SU-DHL-6 (cell line): ENCODE measurements at regions not wholly inside any gene's neighbourhood (a gene's known extent, or its start where the extent isn't known, plus 50 kb on each side); places are given as distances from the start of the nearest gene placed in this dataset.

Source experiments
- H2AFZ ChIP-seq: fragments of 200-600 bp; sonication (generic); 2 replicates; pipeline ENCODE4 v1.6.1; 2014; ENCODE audit warnings: low read depth, mild to moderate bottlenecking, moderate library complexity, mixed read lengths, antibody characterized with exemption, low read length; ENCODE audit not compliant: severe bottlenecking
- H3F3A ChIP-seq: fragments of 200-600 bp; shearing (Covaris generic); 2 replicates; pipeline ENCODE4 v1.6.0; 2016; ENCODE audit warnings: antibody characterized with exemption, mild to moderate bottlenecking; ENCODE audit not compliant: insufficient read depth
- H3K27ac ChIP-seq: fragments of 200-600 bp; sonication (generic); 2 replicates; pipeline ENCODE4 v1.5.1; 2016; ENCODE audit warnings: low read depth, mild to moderate bottlenecking, low read length, moderate library complexity, mixed read lengths
- H3K27me3 ChIP-seq: fragments of 200-600 bp; sonication (generic), shearing (Covaris generic); 2 replicates; pipeline ENCODE4 v1.6.0; 2014; ENCODE audit warnings: mild to moderate bottlenecking, low read length
- H3K36me3 ChIP-seq: fragments of 200-600 bp; sonication (generic); 2 replicates; pipeline ENCODE4 v1.6.1; 2014; ENCODE audit warnings: mild to moderate bottlenecking, low read length, mixed read lengths
- H3K4me2 ChIP-seq: fragments of 300-600, 200-600 bp; shearing (Covaris generic), sonication (generic); 2 replicates; pipeline ENCODE4 v1.6.0; 2014; ENCODE audit warnings: low read length, low read depth, mild to moderate bottlenecking; ENCODE audit not compliant: poor library complexity, severe bottlenecking
- H3K4me3 ChIP-seq: fragments of 200-600 bp; sonication (generic); 2 replicates; pipeline ENCODE4 v1.5.1; 2014; ENCODE audit warnings: antibody characterized with exemption, low read length, mild to moderate bottlenecking, mixed read lengths; ENCODE audit not compliant: insufficient read depth, poor library complexity, severe bottlenecking
- H3K79me2 ChIP-seq: fragments of 200-600 bp; sonication (generic); 2 replicates; pipeline ENCODE4 v1.6.1; 2014; ENCODE audit warnings: mild to moderate bottlenecking, low read length, moderate library complexity; ENCODE audit not compliant: insufficient read depth
- H3K9ac ChIP-seq: fragments of 200-600 bp; sonication (generic); 2 replicates; pipeline ENCODE4 v1.7.0; 2014; ENCODE audit warnings: mild to moderate bottlenecking, low read length
- H3K9me2 ChIP-seq: fragments of 200-600 bp; sonication (generic); replicated peaks from 2 replicates; pipeline ENCODE4 v1.6.1; 2014; ENCODE audit warnings: low read length; ENCODE audit not compliant: insufficient read depth
- H3K9me3 ChIP-seq: fragments of 200-600 bp; sonication (generic); 2 replicates; pipeline ENCODE4 v1.6.1; 2014; ENCODE audit warnings: low read length, mixed read lengths; ENCODE audit not compliant: insufficient read depth
- H4K20me1 ChIP-seq: fragments of 200-600 bp; sonication (generic); 2 replicates; pipeline ENCODE4 v1.6.1; 2014; ENCODE audit warnings: low read depth, mild to moderate bottlenecking, antibody characterized with exemption, low read length, moderate library complexity, mixed read lengths
- EZH2phosphoT487 ChIP-seq: fragments of 200-600 bp; sonication (generic), shearing (Covaris generic); conservative IDR thresholded peaks from 2 replicates; pipeline ENCODE4 v1.6.1; 2018; ENCODE audit warnings: mild to moderate bottlenecking, antibody characterized with exemption, low read length, moderate library complexity, mixed read lengths
- TF ChIP-seq, protein P1 (sequence below): fragments of 200-600 bp; sonication (generic); IDR thresholded peaks from one replicate; pipeline ENCODE4 v1.5.1; 2017; ENCODE audit warnings: antibody characterized with exemption, mild to moderate bottlenecking, low read length, moderate library complexity; ENCODE audit not compliant: insufficient read depth, poor library complexity, severe bottlenecking

DNA sequence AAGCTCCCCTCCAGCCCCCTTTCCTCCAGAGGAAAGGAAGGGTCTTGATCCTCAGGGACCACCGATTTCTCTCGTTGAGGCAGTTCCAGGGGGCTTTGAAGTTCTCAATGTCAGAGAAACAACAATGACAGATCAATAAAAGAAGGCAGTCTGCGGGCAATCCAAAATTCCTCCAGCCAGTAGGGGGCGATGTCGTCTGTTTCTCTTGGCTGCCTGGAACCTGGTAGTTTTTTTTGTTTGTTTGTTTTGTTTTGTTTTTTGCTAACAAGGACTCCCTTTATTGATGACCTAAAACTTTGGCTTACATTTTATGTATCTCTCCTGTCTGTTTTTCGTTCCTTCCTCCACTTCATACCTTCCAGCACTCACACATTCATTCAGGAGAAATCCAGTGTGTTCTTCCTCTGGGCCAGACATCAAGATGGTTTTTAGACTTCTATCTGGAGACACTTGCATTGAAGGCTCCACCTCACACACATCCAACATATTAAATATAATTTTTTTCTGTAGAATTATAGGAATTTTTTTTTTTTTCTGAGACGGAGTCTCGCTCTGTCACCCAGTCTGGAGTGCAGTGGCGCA, 276.6 kb downstream of the RPLP1 start:
- Histone ChIP-seq H3F3A (no peaks in the 10 kb centered on the region), H3K27me3 (no peaks in the 10 kb centered on the region), H2AFZ (no peak overlapping the region), H4K20me1 (no peaks in the 10 kb centered on the region), H3K4me3 (no peak overlapping the region), H3K36me3 (no peaks in the 10 kb centered on the region), H3K79me2 (no peaks in the 10 kb centered on the region), H3K27ac (no peak overlapping the region), H3K9me3 (no peaks in the 10 kb centered on the region), H3K9me2 (no peaks in the 10 kb centered on the region), H3K4me2 (no peak overlapping the region), H3K9ac (no peak overlapping the region)
- no peak for TF ChIP-seq EZH2phosphoT487
- TF ChIP-seq, protein P1, sequence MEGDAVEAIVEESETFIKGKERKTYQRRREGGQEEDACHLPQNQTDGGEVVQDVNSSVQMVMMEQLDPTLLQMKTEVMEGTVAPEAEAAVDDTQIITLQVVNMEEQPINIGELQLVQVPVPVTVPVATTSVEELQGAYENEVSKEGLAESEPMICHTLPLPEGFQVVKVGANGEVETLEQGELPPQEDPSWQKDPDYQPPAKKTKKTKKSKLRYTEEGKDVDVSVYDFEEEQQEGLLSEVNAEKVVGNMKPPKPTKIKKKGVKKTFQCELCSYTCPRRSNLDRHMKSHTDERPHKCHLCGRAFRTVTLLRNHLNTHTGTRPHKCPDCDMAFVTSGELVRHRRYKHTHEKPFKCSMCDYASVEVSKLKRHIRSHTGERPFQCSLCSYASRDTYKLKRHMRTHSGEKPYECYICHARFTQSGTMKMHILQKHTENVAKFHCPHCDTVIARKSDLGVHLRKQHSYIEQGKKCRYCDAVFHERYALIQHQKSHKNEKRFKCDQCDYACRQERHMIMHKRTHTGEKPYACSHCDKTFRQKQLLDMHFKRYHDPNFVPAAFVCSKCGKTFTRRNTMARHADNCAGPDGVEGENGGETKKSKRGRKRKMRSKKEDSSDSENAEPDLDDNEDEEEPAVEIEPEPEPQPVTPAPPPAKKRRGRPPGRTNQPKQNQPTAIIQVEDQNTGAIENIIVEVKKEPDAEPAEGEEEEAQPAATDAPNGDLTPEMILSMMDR = peak; percentile 89

DNA sequence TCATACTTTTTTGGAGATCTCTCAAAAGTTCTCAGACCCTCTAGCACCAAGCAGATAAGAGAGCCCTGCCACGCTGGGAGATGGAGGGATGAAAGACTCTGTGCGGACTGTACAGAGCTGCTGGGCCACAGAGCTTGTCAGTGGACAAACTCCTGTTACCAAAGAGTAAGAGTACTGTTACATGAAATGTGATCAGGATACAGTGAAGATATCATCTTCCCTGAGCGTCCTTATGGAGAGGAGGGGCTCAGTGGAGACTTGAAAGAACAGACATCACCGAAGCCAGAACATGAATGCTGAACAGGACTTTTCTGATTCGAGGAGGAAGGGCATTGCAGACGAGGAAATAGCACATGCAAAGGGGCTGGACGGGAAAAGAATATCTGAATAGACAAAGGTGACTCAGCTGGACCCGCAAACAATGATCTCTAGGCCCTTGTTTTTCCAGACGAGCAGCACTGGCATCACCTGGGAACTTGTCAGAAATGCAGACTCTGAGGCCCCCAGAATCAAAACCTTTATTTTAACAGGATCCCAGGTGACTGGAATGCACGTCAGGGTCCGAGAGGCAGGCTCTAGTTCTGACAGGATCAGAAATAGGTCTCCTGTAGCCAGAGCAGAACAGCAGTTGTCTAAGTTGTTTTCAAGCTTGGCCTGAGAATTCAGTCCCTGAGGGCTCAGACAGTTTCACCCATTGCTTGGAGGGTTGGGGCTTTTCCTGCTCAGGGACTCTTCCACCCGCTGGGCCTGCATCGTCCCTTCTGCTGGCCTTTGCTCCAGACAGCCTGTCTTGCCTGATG, 277.9 kb downstream of the RPLP1 start:
- H4K20me1 ChIP-seq = no peaks in the 10 kb centered on the region
- no peak for TF ChIP-seq EZH2phosphoT487
- TF ChIP-seq, protein P1 = no peak
- no peak overlapping the region for H3K27ac ChIP-seq
- H3K36me3 ChIP-seq = no peaks in the 10 kb centered on the region
- H3K9me2 ChIP-seq = no peaks in the 10 kb centered on the region
- H3K27me3 ChIP-seq = no peaks in the 10 kb centered on the region
- no peak overlapping the region for H3K9ac ChIP-seq
- no peaks in the 10 kb centered on the region for H3K79me2 ChIP-seq
- H2AFZ ChIP-seq = no peak overlapping the region
- H3K4me2 ChIP-seq = no peak overlapping the region
- no peaks in the 10 kb centered on the region for H3K9me3 ChIP-seq
- no peaks in the 10 kb centered on the region for H3F3A ChIP-seq
- H3K4me3 ChIP-seq = no peak overlapping the region

DNA sequence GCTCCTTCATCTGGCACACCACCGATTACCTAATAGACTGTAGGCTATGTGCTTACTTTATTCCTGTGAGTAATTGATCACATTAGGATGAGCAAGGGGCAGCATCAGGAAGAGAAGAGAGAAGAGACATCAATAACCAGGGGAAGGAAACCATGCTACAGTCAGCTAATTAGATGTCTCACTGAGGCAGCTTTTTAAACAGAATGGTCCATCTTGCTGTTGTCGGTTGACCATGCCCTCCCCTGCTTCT, 278.4 kb downstream of the RPLP1 start:
- Histone ChIP-seq H3K27ac (no peak overlapping the region), H3F3A (no peaks in the 10 kb centered on the region), H3K9ac (no peak overlapping the region), H3K4me3 (no peak overlapping the region), H3K9me2 (no peaks in the 10 kb centered on the region), H3K27me3 (no peaks in the 10 kb centered on the region), H2AFZ (no peak overlapping the region), H3K4me2 (no peak overlapping the region), H4K20me1 (no peaks in the 10 kb centered on the region), H3K36me3 (no peaks in the 10 kb centered on the region), H3K9me3 (no peaks in the 10 kb centered on the region), H3K79me2 (no peaks in the 10 kb centered on the region)
- no peak for TF ChIP-seq EZH2phosphoT487
- TF ChIP-seq, protein P1 = no peak
